Calu3 (cell line): ENCODE measurements at regions not wholly inside any gene's neighbourhood (a gene's known extent, or its start where the extent isn't known, plus 50 kb on each side); places are given as distances from the start of the nearest gene placed in this dataset.

Source experiments
- BruUV-seq: library from RNA; stranded (reverse); fragments of 400-500 nt; replicated peaks from 2 replicates; lab custom pipeline; 2021; lab: Mats Ljungman, UMichigan
- CTCF ChIA-PET: fragments of 300-600 bp; sonication (Branson Sonifier 250); formaldehyde crosslinking; loops from one replicate; lab custom pipeline; 2022; ENCODE audit warnings: antibody characterized with exemption; lab: Charles Lee
- DNase-seq: peaks from one replicate; pipeline ENCODE4 v3.0.0; 2022
- H3K27ac Mint-ChIP-seq: one replicate; pipeline ENCODE4 v1.8.0; 2022; ENCODE audit warnings: mixed read lengths; ENCODE audit not compliant: unreplicated experiment
- H3K27me3 Mint-ChIP-seq: one replicate; pipeline ENCODE4 v1.8.0; 2022; ENCODE audit warnings: mixed read lengths; ENCODE audit not compliant: unreplicated experiment
- H3K36me3 Mint-ChIP-seq: one replicate; pipeline ENCODE4 v1.8.0; 2022; ENCODE audit warnings: mild to moderate bottlenecking, moderate library complexity, mixed read lengths; ENCODE audit not compliant: insufficient read depth, unreplicated experiment
- H3K4me1 Mint-ChIP-seq: one replicate; pipeline ENCODE4 v1.8.0; 2022; ENCODE audit warnings: mild to moderate bottlenecking, low read depth, mixed read lengths; ENCODE audit not compliant: unreplicated experiment
- H3K4me3 Mint-ChIP-seq: one replicate; pipeline ENCODE4 v1.8.0; 2022; ENCODE audit warnings: mild to moderate bottlenecking, low read depth, moderate library complexity, mixed read lengths; ENCODE audit not compliant: unreplicated experiment
- H3K9me3 Mint-ChIP-seq: one replicate; pipeline ENCODE4 v1.8.0; 2022; ENCODE audit warnings: low read depth, mixed read lengths; ENCODE audit not compliant: unreplicated experiment
- intact Hi-C: fragments of 100-400 bp; cut with micrococcal nuclease; formaldehyde crosslinking; loops from one replicate; pipeline ENCODE4 v1.10.0; 2022; ENCODE audit not compliant: unreplicated experiment
- TF ChIP-seq, protein P1 (sequence below): fragments of 200-600 bp; IDR thresholded peaks from one replicate; pipeline ENCODE4 v1.8.0; 2022; ENCODE audit warnings: antibody characterized with exemption; ENCODE audit not compliant: unreplicated experiment

DNA sequence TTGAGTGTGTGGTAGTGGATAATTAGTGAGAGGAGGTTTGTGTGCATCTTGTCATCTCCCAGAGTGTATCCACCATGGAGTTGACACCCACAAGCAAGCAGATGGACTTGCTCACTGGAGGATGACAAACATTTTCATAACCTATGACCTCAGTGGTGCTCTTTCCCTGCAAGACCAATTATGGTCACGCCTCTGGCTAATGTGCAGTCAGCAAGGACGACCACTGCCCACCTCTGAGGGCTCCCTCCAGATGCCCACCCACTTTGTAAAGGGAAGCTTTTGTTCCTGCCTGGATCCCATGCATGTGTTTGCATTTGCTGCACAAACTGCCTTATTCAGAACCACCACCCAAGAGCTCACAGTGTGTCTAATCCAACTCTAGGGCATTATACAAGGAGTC is 982.8 kb downstream of the TMEM121 start:
- Mint-ChIP-seq H3K36me3 (no peaks in the 10 kb centered on the region), H3K9me3 (no peaks in the 10 kb centered on the region), H3K27me3 (peaks cover 78% of the 10 kb centered on the region), H3K4me3 (no peak overlapping the region), H3K27ac (no peak overlapping the region), H3K4me1 (no peaks in the 10 kb centered on the region)
- TF ChIP-seq, protein P1, sequence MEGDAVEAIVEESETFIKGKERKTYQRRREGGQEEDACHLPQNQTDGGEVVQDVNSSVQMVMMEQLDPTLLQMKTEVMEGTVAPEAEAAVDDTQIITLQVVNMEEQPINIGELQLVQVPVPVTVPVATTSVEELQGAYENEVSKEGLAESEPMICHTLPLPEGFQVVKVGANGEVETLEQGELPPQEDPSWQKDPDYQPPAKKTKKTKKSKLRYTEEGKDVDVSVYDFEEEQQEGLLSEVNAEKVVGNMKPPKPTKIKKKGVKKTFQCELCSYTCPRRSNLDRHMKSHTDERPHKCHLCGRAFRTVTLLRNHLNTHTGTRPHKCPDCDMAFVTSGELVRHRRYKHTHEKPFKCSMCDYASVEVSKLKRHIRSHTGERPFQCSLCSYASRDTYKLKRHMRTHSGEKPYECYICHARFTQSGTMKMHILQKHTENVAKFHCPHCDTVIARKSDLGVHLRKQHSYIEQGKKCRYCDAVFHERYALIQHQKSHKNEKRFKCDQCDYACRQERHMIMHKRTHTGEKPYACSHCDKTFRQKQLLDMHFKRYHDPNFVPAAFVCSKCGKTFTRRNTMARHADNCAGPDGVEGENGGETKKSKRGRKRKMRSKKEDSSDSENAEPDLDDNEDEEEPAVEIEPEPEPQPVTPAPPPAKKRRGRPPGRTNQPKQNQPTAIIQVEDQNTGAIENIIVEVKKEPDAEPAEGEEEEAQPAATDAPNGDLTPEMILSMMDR, result no peak
- no TSS peak for BruUV-seq
- DNase-seq, result no peak
- CTCF ChIA-PET, result no interaction called here
- intact Hi-C loops, result no loop called here

DNA sequence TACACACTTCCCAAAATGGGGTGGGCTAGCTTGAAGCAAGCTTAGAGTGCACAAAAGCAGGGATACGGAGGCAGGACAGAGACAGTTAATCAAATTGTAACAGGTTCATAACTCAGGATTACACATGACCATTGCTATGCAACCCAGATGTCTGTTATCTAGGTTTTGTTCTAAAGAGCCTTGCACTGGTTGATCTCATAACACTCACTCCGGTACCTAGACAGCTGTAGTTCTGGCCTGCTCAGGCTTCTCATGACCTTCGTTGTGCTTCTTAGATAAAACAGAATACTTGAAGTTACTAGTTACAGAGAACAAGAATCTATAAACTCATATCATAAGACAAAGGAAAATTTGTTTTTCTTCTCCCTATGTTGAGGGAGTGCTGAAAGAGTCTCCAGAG is 983.4 kb downstream of the TMEM121 start:
- no peaks in the 10 kb centered on the region for H3K36me3 Mint-ChIP-seq
- H3K27me3 Mint-ChIP-seq, result peaks cover 76% of the 10 kb centered on the region
- CTCF ChIA-PET, result no interaction called here
- H3K4me1 Mint-ChIP-seq, result no peaks in the 10 kb centered on the region
- BruUV-seq, result no TSS peak
- no peak overlapping the region for H3K4me3 Mint-ChIP-seq
- no peak for DNase-seq
- H3K9me3 Mint-ChIP-seq, result no peaks in the 10 kb centered on the region
- H3K27ac Mint-ChIP-seq, result no peak overlapping the region
- intact Hi-C loops, result no loop called here
- TF ChIP-seq, protein P1, result no peak

GRCh38 chr14:106511006-106511799 is 984.8 kb downstream of the TMEM121 start:
- CTCF ChIA-PET, result no interaction called here
- TF ChIP-seq, protein P1, result no peak
- no peaks in the 10 kb centered on the region for H3K4me1 Mint-ChIP-seq
- peaks cover 82% of the 10 kb centered on the region for H3K27me3 Mint-ChIP-seq
- intact Hi-C loops, result no loop called here
- no peak overlapping the region for H3K4me3 Mint-ChIP-seq
- no peak overlapping the region for H3K27ac Mint-ChIP-seq
- H3K9me3 Mint-ChIP-seq, result no peaks in the 10 kb centered on the region
- DNase-seq, result no peak
- no TSS peak for BruUV-seq
- H3K36me3 Mint-ChIP-seq, result no peaks in the 10 kb centered on the region

DNA sequence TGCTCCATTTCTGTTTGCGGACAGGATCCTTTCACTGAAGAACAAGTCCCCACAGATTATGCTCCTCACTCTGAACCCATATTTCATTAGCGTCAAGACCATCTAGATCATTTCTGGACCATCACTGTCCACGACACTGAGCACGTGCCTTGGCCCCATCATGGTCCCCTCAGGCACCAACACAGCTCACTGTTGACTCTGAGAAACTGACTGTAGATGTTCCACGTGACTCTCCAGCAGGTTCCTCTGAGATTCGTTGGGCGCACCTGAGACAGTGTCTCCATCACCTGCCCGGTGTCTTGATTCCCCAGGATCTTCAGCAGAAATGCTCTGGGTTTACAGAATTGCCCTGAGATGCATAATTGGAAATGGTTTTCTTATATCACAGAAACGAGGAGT is 985.4 kb downstream of the TMEM121 start:
- Mint-ChIP-seq H3K27ac (no peak overlapping the region), H3K4me1 (no peaks in the 10 kb centered on the region), H3K36me3 (no peaks in the 10 kb centered on the region), H3K27me3 (peaks cover 88% of the 10 kb centered on the region), H3K4me3 (no peak overlapping the region), H3K9me3 (no peaks in the 10 kb centered on the region)
- intact Hi-C loops, result no loop called here
- CTCF ChIA-PET, result no interaction called here
- DNase-seq, result no peak
- TF ChIP-seq, protein P1, result no peak
- BruUV-seq, result no TSS peak
